ENCODE measurements at regions not wholly inside any gene's neighbourhood (a gene's known extent, or its start where the extent isn't known, plus 50 kb on each side); places are given as distances from the start of the nearest gene placed in this dataset.
"Not testable (repeated sequence)": the region's sequence is repeated elsewhere in the genome, so short reads cannot be mapped to it uniquely, and the experiment has no call there.

DNA sequence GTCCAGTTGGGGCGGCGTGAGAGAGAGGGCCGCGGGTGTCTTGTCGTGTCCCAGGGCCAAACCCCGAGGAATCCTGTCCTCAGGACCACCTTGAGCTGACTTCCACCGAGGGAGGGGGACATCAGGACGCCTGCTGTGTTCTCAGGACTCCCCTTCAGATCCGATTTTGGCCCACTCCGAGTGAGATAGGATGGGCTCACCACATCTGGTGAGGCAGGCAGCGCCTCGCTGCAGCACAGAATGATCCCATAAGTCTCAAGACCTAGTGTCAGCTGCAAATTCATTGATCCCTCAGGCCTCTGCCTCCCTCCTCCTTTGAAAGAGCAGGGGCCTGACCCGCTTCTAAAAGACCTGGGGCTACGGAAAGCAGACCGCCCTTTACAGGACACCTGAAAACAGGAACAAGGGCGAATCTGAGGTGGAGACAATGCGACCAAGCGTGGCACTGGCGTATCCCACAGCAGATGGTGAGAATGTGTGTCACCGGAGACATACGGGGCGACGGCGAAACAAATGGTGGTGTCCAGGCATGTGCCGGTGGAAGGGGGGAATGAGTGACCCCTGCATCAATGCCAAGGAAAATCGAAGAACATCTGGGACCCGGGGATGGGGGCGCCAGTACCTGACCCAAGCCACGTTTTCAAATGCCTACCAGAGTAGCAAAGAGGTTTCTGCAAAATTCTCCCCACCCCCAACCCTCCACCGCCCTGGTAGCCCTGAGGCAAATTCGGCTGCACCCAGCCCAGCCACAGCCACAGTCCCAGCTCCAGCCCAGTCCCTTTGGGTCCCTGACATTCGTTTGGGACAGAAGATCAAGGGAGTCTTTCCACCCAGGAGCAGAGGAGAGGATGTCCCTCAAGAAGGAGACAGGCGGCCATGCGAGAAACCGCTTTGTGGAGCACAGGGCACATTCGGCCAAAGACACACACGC is 162.1 kb upstream of the ZNF337 start:
- Histone ChIP-seq H2BK12ac (ENCODE audit: low read length) (no peak overlapping the region), H3K4me2 (ENCODE audit: low read length) (peak overlapping the region; percentile 53), H3K27ac (ENCODE audit: low read depth, low read length) (no peak overlapping the region), H4K91ac (ENCODE audit: low read depth, low read length) (no peak overlapping the region), H3K27me3 (ENCODE audit: insufficient read depth, low read length) (peaks cover 7% of the 10 kb centered on the region), H3K79me2 (ENCODE audit: control insufficient read depth, insufficient read depth, low read length, poor library complexity) (no peaks in the 10 kb centered on the region), H3K18ac (ENCODE audit: low read length) (no peak overlapping the region), H4K12ac (ENCODE audit: low read depth, low read length) (no peak overlapping the region), H2BK5ac (ENCODE audit: low read depth, low read length, poor library complexity) (no peak overlapping the region), H2AK5ac (ENCODE audit: low read length) (no peak overlapping the region), H3K23ac (ENCODE audit: low read length) (no peak overlapping the region), H3K4me3 (ENCODE audit: low read depth, low read length) (no peak overlapping the region), H3K79me1 (ENCODE audit: low read length) (no peaks in the 10 kb centered on the region), H3K4me1 (ENCODE audit: control insufficient read depth in 1 of 2, insufficient read depth in 2 of 2, low read length in 2 of 2) (peaks cover 11 to 15% of the 10 kb centered on the region in 2 experiments), H3K36me3 (ENCODE audit: control insufficient read depth in 1 of 2, insufficient read depth in 2 of 2, low read length in 2 of 2) (no peaks in the 10 kb centered on the region), H3K9me3 (ENCODE audit: insufficient read depth, low read depth, low read length) (peaks cover 5% of the 10 kb centered on the region), H3K9ac (ENCODE audit: low read length) (no peak overlapping the region), H3K4ac (ENCODE audit: low read depth, low read length) (no peak overlapping the region), H2BK120ac (ENCODE audit: insufficient read depth, low read length, poor library complexity) (no peak overlapping the region), H2AFZ (ENCODE audit: insufficient read depth, low read length, poor library complexity) (peak overlapping the region; percentile 60), H4K8ac (ENCODE audit: low read depth, low read length) (no peak overlapping the region), H3K14ac (ENCODE audit: low read length) (no peak overlapping the region)
- WGBS (ENCODE audit: extremely low coverage, insufficient coverage, insufficient read length): no CpG with 5 or more reads among the region's 37 CpGs
- no peak for DNase-seq

DNA sequence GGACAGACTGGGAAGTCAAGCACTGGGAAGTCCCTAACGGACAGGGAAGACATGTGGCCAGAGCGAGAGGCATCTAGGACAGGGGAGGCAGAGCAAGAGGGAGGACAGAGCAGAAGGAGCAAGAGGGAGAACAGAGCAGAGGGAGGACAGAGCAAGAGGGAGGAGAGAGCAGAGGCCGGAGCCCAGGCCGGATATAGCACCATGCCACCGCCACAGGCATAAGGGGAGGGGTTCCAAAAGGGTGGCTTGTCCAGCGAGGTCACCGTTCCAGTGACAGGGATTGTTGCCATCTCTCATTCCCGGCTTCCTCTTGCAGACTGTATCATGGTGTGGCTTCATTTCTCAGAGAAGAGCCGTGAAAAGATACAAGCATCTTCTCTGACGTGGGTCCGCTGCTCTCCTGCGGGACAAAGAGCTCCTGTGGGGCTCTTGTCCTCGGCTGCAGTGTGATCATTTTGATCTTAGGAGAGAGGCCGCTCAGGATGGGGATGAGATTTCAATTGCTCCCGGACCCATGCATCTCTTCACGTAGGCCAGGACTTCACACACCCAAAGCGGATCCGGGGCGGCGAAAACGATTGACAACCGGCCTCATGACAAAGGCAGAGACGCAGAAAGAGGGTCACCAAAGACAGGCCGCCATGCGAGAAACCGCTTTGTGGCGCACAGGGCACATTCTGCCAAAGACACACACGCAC is 160.6 kb upstream of the ZNF337 start:
- H3K36me3 ChIP-seq (ENCODE audit: control insufficient read depth in 1 of 2, insufficient read depth in 2 of 2, low read length in 2 of 2); H2AFZ ChIP-seq (ENCODE audit: insufficient read depth, low read length, poor library complexity); H2AK5ac ChIP-seq (ENCODE audit: low read length); H4K12ac ChIP-seq (ENCODE audit: low read depth, low read length); H3K79me1 ChIP-seq (ENCODE audit: low read length); H3K18ac ChIP-seq (ENCODE audit: low read length); H3K27me3 ChIP-seq (ENCODE audit: insufficient read depth, low read length); H3K23ac ChIP-seq (ENCODE audit: low read length); H3K27ac ChIP-seq (ENCODE audit: low read depth, low read length); H4K91ac ChIP-seq (ENCODE audit: low read depth, low read length); DNase-seq; H3K4me3 ChIP-seq (ENCODE audit: low read depth, low read length); H3K4me2 ChIP-seq (ENCODE audit: low read length); H3K4ac ChIP-seq (ENCODE audit: low read depth, low read length); H4K8ac ChIP-seq (ENCODE audit: low read depth, low read length); H3K79me2 ChIP-seq (ENCODE audit: control insufficient read depth, insufficient read depth, low read length, poor library complexity); H3K14ac ChIP-seq (ENCODE audit: low read length); H2BK5ac ChIP-seq (ENCODE audit: low read depth, low read length, poor library complexity); H2BK12ac ChIP-seq (ENCODE audit: low read length); H3K9me3 ChIP-seq (ENCODE audit: insufficient read depth, low read depth, low read length); H2BK120ac ChIP-seq (ENCODE audit: insufficient read depth, low read length, poor library complexity): not testable (repeated sequence)
- Histone ChIP-seq H3K9ac (ENCODE audit: low read length) (peak overlapping the region; percentile 26), H3K4me1 (ENCODE audit: control insufficient read depth in 1 of 2, insufficient read depth in 2 of 2, low read length in 2 of 2) (peaks cover 5 to 10% of the 10 kb centered on the region in 2 experiments)
- WGBS (ENCODE audit: extremely low coverage, insufficient coverage, insufficient read length): no CpG with 5 or more reads among the region's 28 CpGs

DNA sequence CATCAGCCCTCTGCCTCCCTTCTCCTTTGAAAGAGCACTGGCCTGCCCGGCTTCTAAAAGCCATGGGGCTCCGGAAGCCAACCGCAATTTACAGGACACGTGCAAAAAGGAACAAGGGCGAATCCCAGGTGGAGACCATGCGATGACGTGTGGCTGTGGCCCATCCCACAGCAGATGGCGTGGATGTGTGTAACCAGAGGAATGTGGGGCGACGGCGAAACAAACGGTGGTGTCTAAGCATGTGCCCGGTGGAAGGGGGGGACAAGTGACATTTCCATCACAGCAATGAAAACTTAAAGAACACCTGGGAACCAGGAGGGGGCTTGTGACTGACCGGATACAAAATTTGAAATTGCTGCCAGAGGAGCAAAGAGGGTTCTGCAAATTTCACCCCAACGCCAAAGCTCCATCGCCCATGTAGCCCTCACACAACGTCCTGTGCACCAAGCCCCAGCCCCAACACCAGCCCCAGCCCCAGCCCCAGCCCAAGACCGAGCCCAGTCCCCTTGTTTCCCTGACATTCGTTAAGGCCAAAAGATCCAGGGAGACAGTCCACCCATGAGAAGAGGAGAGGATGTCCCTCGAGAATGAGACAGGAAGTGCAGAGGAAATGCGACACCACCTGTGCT is 159.7 kb upstream of the ZNF337 start:
- H2AFZ ChIP-seq (ENCODE audit: insufficient read depth, low read length, poor library complexity): no peak overlapping the region
- H4K12ac ChIP-seq (ENCODE audit: low read depth, low read length): no peak overlapping the region
- H2BK12ac ChIP-seq (ENCODE audit: low read length): no peak overlapping the region
- H2BK5ac ChIP-seq (ENCODE audit: low read depth, low read length, poor library complexity): no peak overlapping the region
- DNase-seq: no peak
- WGBS (ENCODE audit: extremely low coverage, insufficient coverage, insufficient read length): no CpG with 5 or more reads among the region's 21 CpGs
- H3K27ac ChIP-seq (ENCODE audit: low read depth, low read length): no peak overlapping the region
- no peaks in the 10 kb centered on the region for H3K79me2 ChIP-seq (ENCODE audit: control insufficient read depth, insufficient read depth, low read length, poor library complexity)
- H3K14ac ChIP-seq (ENCODE audit: low read length): no peak overlapping the region
- no peak overlapping the region for H3K23ac ChIP-seq (ENCODE audit: low read length)
- H3K4me3 ChIP-seq (ENCODE audit: low read depth, low read length): no peak overlapping the region
- no peaks in the 10 kb centered on the region for H3K36me3 ChIP-seq (ENCODE audit: control insufficient read depth in 1 of 2, insufficient read depth in 2 of 2, low read length in 2 of 2)
- H4K8ac ChIP-seq (ENCODE audit: low read depth, low read length): no peak overlapping the region
- H2AK5ac ChIP-seq (ENCODE audit: low read length): no peak overlapping the region
- no peak overlapping the region for H3K18ac ChIP-seq (ENCODE audit: low read length)
- H3K4me2 ChIP-seq (ENCODE audit: low read length): no peak overlapping the region
- H3K79me1 ChIP-seq (ENCODE audit: low read length): no peaks in the 10 kb centered on the region
- no peak overlapping the region for H4K91ac ChIP-seq (ENCODE audit: low read depth, low read length)
- H3K27me3 ChIP-seq (ENCODE audit: insufficient read depth, low read length): peaks cover 7% of the 10 kb centered on the region
- H3K4me1 ChIP-seq (ENCODE audit: control insufficient read depth in 1 of 2, insufficient read depth in 2 of 2, low read length in 2 of 2): peaks cover 0 to 8% of the 10 kb centered on the region in 2 experiments
- H3K4ac ChIP-seq (ENCODE audit: low read depth, low read length): no peak overlapping the region
- peaks cover 3% of the 10 kb centered on the region for H3K9me3 ChIP-seq (ENCODE audit: insufficient read depth, low read depth, low read length)
- no peak overlapping the region for H2BK120ac ChIP-seq (ENCODE audit: insufficient read depth, low read length, poor library complexity)
- H3K9ac ChIP-seq (ENCODE audit: low read length): no peak overlapping the region

DNA sequence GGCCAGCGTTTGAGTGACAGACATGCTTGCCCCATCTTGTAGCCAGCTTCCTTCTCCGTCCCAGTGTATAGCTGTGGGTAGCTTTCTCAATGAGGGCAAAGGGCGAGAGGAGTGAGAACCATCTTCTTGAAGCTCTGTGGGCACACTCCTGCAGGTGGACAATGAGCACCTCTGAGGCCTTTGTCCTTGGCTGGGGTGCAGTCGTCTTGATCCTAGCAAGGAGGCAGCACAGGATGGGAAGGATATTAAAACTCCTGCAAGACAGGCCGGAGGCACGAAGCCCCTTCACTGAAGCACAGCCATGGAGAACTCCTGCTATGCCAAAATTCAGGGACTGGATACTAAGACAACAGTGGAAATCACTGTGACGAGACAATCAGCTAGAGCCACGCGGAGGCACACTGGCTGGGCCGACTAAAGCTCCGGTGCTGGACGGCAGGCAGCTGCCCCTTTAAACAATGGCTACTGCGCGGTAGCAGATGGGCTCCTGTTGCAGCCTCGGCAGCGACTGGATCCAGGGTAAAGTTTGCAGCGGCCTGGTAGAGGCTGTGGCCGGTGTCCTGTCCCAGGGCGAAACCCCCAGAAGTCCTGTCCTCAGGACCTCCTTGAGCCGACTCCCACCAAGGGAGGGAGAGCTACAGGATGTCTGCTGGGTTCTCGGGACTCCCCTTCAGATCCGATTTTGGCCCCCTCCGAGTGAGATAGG is 159.0 kb upstream of the ZNF337 start:
- no CpG with 5 or more reads among the region's 23 CpGs for WGBS (ENCODE audit: extremely low coverage, insufficient coverage, insufficient read length)
- H2BK120ac ChIP-seq (ENCODE audit: insufficient read depth, low read length, poor library complexity): not testable (repeated sequence)

More for the DNA sequence above, 159.0 kb upstream of the ZNF337 start:
- H3K14ac ChIP-seq (ENCODE audit: low read length); H4K8ac ChIP-seq (ENCODE audit: low read depth, low read length); H2BK12ac ChIP-seq (ENCODE audit: low read length); H3K79me2 ChIP-seq (ENCODE audit: control insufficient read depth, insufficient read depth, low read length, poor library complexity); H3K18ac ChIP-seq (ENCODE audit: low read length); H4K91ac ChIP-seq (ENCODE audit: low read depth, low read length); H3K27ac ChIP-seq (ENCODE audit: low read depth, low read length); H3K4ac ChIP-seq (ENCODE audit: low read depth, low read length); H2BK5ac ChIP-seq (ENCODE audit: low read depth, low read length, poor library complexity); H3K79me1 ChIP-seq (ENCODE audit: low read length); H3K4me2 ChIP-seq (ENCODE audit: low read length); H3K9ac ChIP-seq (ENCODE audit: low read length); H2AK5ac ChIP-seq (ENCODE audit: low read length); DNase-seq; H3K4me1 ChIP-seq (ENCODE audit: control insufficient read depth in 1 of 2, insufficient read depth in 2 of 2, low read length in 2 of 2); H3K36me3 ChIP-seq (ENCODE audit: control insufficient read depth in 1 of 2, insufficient read depth in 2 of 2, low read length in 2 of 2); H2AFZ ChIP-seq (ENCODE audit: insufficient read depth, low read length, poor library complexity); H3K27me3 ChIP-seq (ENCODE audit: insufficient read depth, low read length); H4K12ac ChIP-seq (ENCODE audit: low read depth, low read length); H3K9me3 ChIP-seq (ENCODE audit: insufficient read depth, low read depth, low read length); H3K4me3 ChIP-seq (ENCODE audit: low read depth, low read length); H3K23ac ChIP-seq (ENCODE audit: low read length): not testable (repeated sequence)
